HEK293 (cell line): ENCODE measurements at regions not wholly inside any gene's neighbourhood (a gene's known extent, or its start where the extent isn't known, plus 50 kb on each side); places are given as distances from the start of the nearest gene placed in this dataset.
A peak's percentile ranks its signal among the peaks of the same experiment; 100 is the strongest.

Experiments used
- CTCF ChIA-PET: fragments of 350-600 bp; formaldehyde crosslinking; extraction: SDS; loops from one replicate; lab custom pipeline; 2021; ENCODE audit warnings: antibody characterized with exemption; lab: Yijun Ruan, JAX
- POLR2A ChIA-PET: fragments of 300-600 bp; formaldehyde crosslinking; extraction: SDS; loops from one replicate; lab custom pipeline; 2020; ENCODE audit warnings: antibody characterized with exemption, inconsistent platforms; lab: Yijun Ruan, JAX
- H3K27ac ChIP-seq: fragments of 200-500 bp; sonication (Bioruptor generic); 2 replicates; pipeline ENCODE4 v1.5.1; 2014; ENCODE audit warnings: low read depth, low read length, control low read depth, inconsistent platforms; ENCODE audit errors: extremely low read depth
- H3K36me3 ChIP-seq, 2 experiments: fragments of 200-500 bp in 1 of 2; sonication (Bioruptor generic) in 1 of 2; 1 replicate in 1 of 2; 2 replicates in 1 of 2; pipeline ENCODE4 v1.5.1; 2014 to 2017; ENCODE audit warnings: inconsistent platforms in 2 of 2, low read length in 2 of 2; ENCODE audit not compliant: control insufficient read depth in 2 of 2, insufficient read depth in 1 of 2
- H3K4me1 ChIP-seq: fragments of 200-500 bp; sonication (Bioruptor generic); 2 replicates; pipeline ENCODE4 v1.5.1; 2014; ENCODE audit warnings: mild to moderate bottlenecking, low read length, inconsistent platforms; ENCODE audit not compliant: control insufficient read depth, insufficient read depth
- H3K4me3 ChIP-seq: 2 replicates; pipeline ENCODE4 v1.5.1; 2011; ENCODE audit warnings: low read depth, mild to moderate bottlenecking, control low read depth, low read length, moderate library complexity
- H3K9me3 ChIP-seq: fragments of 200-500 bp; sonication (Bioruptor generic); 2 replicates; pipeline ENCODE4 v1.5.1; 2014; ENCODE audit warnings: low read depth, low read length, inconsistent platforms; ENCODE audit not compliant: control insufficient read depth, insufficient read depth
- KLF1 ChIP-seq: fragments of 450-650 bp; formaldehyde crosslinking; IDR thresholded peaks from 2 replicates; pipeline ENCODE4 v1.5.1; 2016; ENCODE audit warnings: missing biosample characterization, missing genetic modification characterization
- MEIS1 ChIP-seq: sonication (generic); formaldehyde crosslinking; IDR thresholded peaks from 2 replicates; pipeline ENCODE4 v1.8.1; 2022; ENCODE audit warnings: missing genetic modification reagents, mild to moderate bottlenecking, borderline replicate concordance
- RBAK ChIP-seq: fragments of 450-650 bp; formaldehyde crosslinking; IDR thresholded peaks from 2 replicates; pipeline ENCODE4 v1.5.1; 2016; ENCODE audit warnings: missing biosample characterization, missing genetic modification characterization
- REPIN1 ChIP-seq: fragments of 450-650 bp; formaldehyde crosslinking; IDR thresholded peaks from 2 replicates; pipeline ENCODE4 v1.5.1; 2017; ENCODE audit warnings: missing biosample characterization, missing genetic modification characterization, low read depth
- TSHZ1 ChIP-seq: fragments of 450-650 bp; formaldehyde crosslinking; IDR thresholded peaks from 2 replicates; pipeline ENCODE4 v1.5.1; 2016; ENCODE audit warnings: missing biosample characterization, missing genetic modification characterization, borderline replicate concordance
- ZBTB44 ChIP-seq: fragments of 450-650 bp; IDR thresholded peaks from 2 replicates; pipeline ENCODE4 v1.5.1; 2018; ENCODE audit warnings: missing biosample characterization, mild to moderate bottlenecking, missing genetic modification characterization
- ZBTB7A ChIP-seq: fragments of 450-650 bp; formaldehyde crosslinking; IDR thresholded peaks from 2 replicates; pipeline ENCODE4 v1.5.1; 2016; ENCODE audit warnings: low read depth, missing biosample characterization, missing genetic modification characterization
- ZNF132 ChIP-seq: fragments of 450-650 bp; formaldehyde crosslinking; IDR thresholded peaks from 2 replicates; pipeline ENCODE4 v1.5.1; 2017; ENCODE audit warnings: missing biosample characterization, missing genetic modification characterization, borderline replicate concordance
- ZNF280D ChIP-seq: fragments of 450-650 bp; formaldehyde crosslinking; IDR thresholded peaks from 2 replicates; pipeline ENCODE4 v1.5.1; 2016; ENCODE audit warnings: missing biosample characterization, missing genetic modification characterization
- ZNF335 ChIP-seq: fragments of 450-650 bp; formaldehyde crosslinking; conservative IDR thresholded peaks from 2 replicates; pipeline ENCODE4 v1.5.1; 2016; ENCODE audit warnings: missing biosample characterization, missing genetic modification characterization
- ZNF362 ChIP-seq: fragments of 450-650 bp; formaldehyde crosslinking; IDR thresholded peaks from 2 replicates; pipeline ENCODE4 v1.5.1; 2016; ENCODE audit warnings: missing biosample characterization, missing genetic modification characterization
- ZNF423 ChIP-seq: fragments of 450-650 bp; formaldehyde crosslinking; IDR thresholded peaks from 2 replicates; pipeline ENCODE4 v1.5.1; 2016; ENCODE audit warnings: missing biosample characterization, missing genetic modification characterization
- ZNF521 ChIP-seq: fragments of 450-650 bp; formaldehyde crosslinking; IDR thresholded peaks from 2 replicates; pipeline ENCODE4 v1.5.1; 2017; ENCODE audit warnings: missing biosample characterization, mild to moderate bottlenecking, missing genetic modification characterization
- ZNF623 ChIP-seq: fragments of 450-650 bp; formaldehyde crosslinking; IDR thresholded peaks from 2 replicates; pipeline ENCODE4 v1.5.1; 2016; ENCODE audit warnings: missing biosample characterization, missing genetic modification characterization
- ZNF692 ChIP-seq: fragments of 450-650 bp; formaldehyde crosslinking; IDR thresholded peaks from 2 replicates; pipeline ENCODE4 v1.5.1; 2016; ENCODE audit warnings: missing biosample characterization, missing genetic modification characterization
- ZNF707 ChIP-seq: fragments of 450-650 bp; formaldehyde crosslinking; IDR thresholded peaks from 2 replicates; pipeline ENCODE4 v1.5.1; 2016; ENCODE audit warnings: missing biosample characterization, missing genetic modification characterization
- ZNF843 ChIP-seq: fragments of 450-650 bp; formaldehyde crosslinking; IDR thresholded peaks from 2 replicates; pipeline ENCODE4 v1.5.1; 2016; ENCODE audit warnings: missing biosample characterization, missing genetic modification characterization
- ZSCAN4 ChIP-seq: fragments of 450-650 bp; formaldehyde crosslinking; IDR thresholded peaks from 2 replicates; pipeline ENCODE4 v1.5.1; 2017; ENCODE audit warnings: missing biosample characterization, missing genetic modification characterization

- TF ChIP-seq REPIN1: no peak
- no peak for TF ChIP-seq ZSCAN4 (tag by site-specific recombination)
- TF ChIP-seq, all 188 proteins: peak for 0
- no peak overlapping the region for H3K27ac ChIP-seq
- CTCF ChIA-PET: interaction anchor here (0.7 kb wide), 1 partner anchor 317 kb away, joined by 3 read pairs; no protein-coding TSS in a partner anchor
- H3K4me1 ChIP-seq: no peaks in the 10 kb centered on the region
- POLR2A ChIA-PET: no interaction called here
- no peaks in the 10 kb centered on the region for H3K9me3 ChIP-seq
- H3K4me3 ChIP-seq: no peak overlapping the region
- no peaks in the 10 kb centered on the region for H3K36me3 ChIP-seq
Measured at GRCh38 chr2:126100962-126101361, 555.0 kb upstream of the GYPC start.

GRCh38 chr2:126106006-126106405 lies 550.0 kb upstream of the GYPC start:
- H3K4me1 ChIP-seq: no peaks in the 10 kb centered on the region
- H3K27ac ChIP-seq: no peak overlapping the region
- H3K36me3 ChIP-seq: no peaks in the 10 kb centered on the region
- ChIA-PET POLR2A (no interaction called here), CTCF (no interaction called here)
- no peaks in the 10 kb centered on the region for H3K9me3 ChIP-seq
- no peak overlapping the region for H3K4me3 ChIP-seq
- TF ChIP-seq ZNF335 (tag by site-specific recombination) (no peak), ZSCAN4 (tag by site-specific recombination) (peak; percentile 67; the same call in 1 of the 2 replicates), MEIS1 (no peak), TSHZ1 (tag by site-specific recombination) (no peak), ZNF423 (tag by site-specific recombination) (no peak)

GRCh38 chr2:126107883-126108282 lies 548.1 kb upstream of the GYPC start:
- Histone ChIP-seq H3K36me3 (no peaks in the 10 kb centered on the region), H3K27ac (no peak overlapping the region), H3K4me1 (no peaks in the 10 kb centered on the region), H3K9me3 (no peaks in the 10 kb centered on the region), H3K4me3 (no peak overlapping the region)
- TF ChIP-seq ZNF623 (tag by site-specific recombination): no peak
- no peak for TF ChIP-seq ZNF280D (tag by site-specific recombination)
- TF ChIP-seq ZNF692 (tag by site-specific recombination): no peak
- no peak for TF ChIP-seq ZBTB44 (tag by site-specific recombination)
- no peak for TF ChIP-seq RBAK (tag by site-specific recombination)
- no peak for TF ChIP-seq ZBTB7A
- no peak for TF ChIP-seq ZNF521 (tag by site-specific recombination)
- no peak for TF ChIP-seq KLF1 (tag by site-specific recombination)
- no peak for TF ChIP-seq ZNF362
- TF ChIP-seq ZNF132 (tag by site-specific recombination): no peak
- no peak for TF ChIP-seq ZNF707 (tag by site-specific recombination)
- TF ChIP-seq ZNF843 (tag by site-specific recombination): no peak
- ChIA-PET POLR2A (no interaction called here), CTCF (no interaction called here)
